Neural cell (in vitro differentiated cells): ENCODE measurements at regions not wholly inside any gene's neighbourhood (a gene's known extent, or its start where the extent isn't known, plus 50 kb on each side); places are given as distances from the start of the nearest gene placed in this dataset.

Source experiments
- CTCF ChIP-seq: fragments of 450-650 bp; IDR thresholded peaks from 2 replicates; pipeline ENCODE4 v1.5.1; 2014; ENCODE audit warnings: antibody characterized with exemption, mild to moderate bottlenecking, moderate library complexity; ENCODE audit not compliant: poor library complexity, severe bottlenecking
- EP300 ChIP-seq: fragments of 450-650 bp; conservative IDR thresholded peaks from 2 replicates; pipeline ENCODE4 v1.6.1; 2014; ENCODE audit warnings: antibody characterized with exemption, mild to moderate bottlenecking, moderate library complexity; ENCODE audit not compliant: poor library complexity, severe bottlenecking
- EZH2 ChIP-seq: fragments of 200-600, 300-800 bp; shearing (Covaris generic), sonication (generic); IDR thresholded peaks from 2 replicates; pipeline ENCODE4 v1.6.1; 2014; ENCODE audit warnings: antibody characterized with exemption, low read length, borderline replicate concordance, mild to moderate bottlenecking; ENCODE audit not compliant: insufficient read depth, poor library complexity, severe bottlenecking
- POLR2AphosphoS5 ChIP-seq: IDR thresholded peaks from 2 replicates; pipeline ENCODE4 v1.6.1; 2012
- RAD21 ChIP-seq: fragments of 450-650 bp; conservative IDR thresholded peaks from 2 replicates; pipeline ENCODE4 v1.6.1; 2014; ENCODE audit warnings: antibody characterized with exemption, mild to moderate bottlenecking, moderate library complexity
- SMC3 ChIP-seq: fragments of 450-650 bp; conservative IDR thresholded peaks from 2 replicates; pipeline ENCODE4 v1.6.1; 2014; ENCODE audit warnings: antibody characterized with exemption, mild to moderate bottlenecking, moderate library complexity; ENCODE audit not compliant: poor library complexity
- TAF1 ChIP-seq: IDR thresholded peaks from 2 replicates; pipeline ENCODE4 v1.6.1; 2012; ENCODE audit warnings: low read depth

DNA sequence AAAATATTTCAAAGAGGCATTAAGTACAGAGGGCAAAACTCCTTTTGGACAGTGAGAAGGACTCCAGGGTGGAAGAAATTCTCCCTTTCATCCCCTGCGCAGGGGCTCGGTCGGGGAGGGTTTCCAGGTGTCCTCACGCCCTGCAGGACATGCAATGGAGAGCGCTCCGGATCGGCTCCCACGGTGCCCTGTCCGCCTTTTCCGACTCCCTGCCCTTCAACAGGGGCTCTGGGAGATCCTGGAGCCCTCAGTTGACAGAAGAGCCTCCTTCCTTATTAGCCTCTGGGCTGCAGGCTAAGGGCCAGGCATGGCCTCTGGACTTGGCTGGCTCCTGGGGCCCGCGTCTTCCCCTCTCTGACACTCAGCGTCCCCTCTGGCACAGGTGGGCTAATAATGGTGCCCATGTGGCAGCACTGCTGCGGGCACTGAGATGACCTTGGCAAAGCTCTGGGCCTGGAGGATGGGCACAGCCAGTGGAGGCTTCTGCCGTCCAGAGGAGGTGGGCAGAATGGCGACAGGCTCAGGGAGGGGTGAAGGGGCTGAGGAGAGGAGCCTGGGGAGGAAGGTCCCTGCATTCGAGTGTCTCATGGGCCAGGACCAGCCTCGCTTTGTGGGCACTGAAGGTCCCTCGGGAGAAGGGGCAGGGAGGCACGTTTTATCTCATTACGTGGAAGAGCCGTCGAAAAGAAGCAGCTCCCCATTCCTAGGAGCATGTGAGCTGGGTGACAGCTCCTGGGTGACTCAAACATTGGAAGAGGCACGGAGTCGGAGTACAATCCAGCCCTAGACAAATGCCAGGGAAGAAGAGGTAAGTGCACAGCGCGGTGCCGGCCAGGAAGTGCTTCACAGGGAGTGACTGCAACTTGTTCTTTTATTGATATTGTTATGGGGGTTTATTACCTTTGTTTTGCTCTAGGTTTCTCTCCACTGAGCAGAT lies 161.7 kb downstream of the IRF8 start:
- TF ChIP-seq POLR2AphosphoS5 (no peak), CTCF (no peak), SMC3 (no peak), EZH2 (no peak), TAF1 (no peak), EP300 (no peak), RAD21 (no peak)
